ENCODE measurements at regions not wholly inside any gene's neighbourhood (a gene's known extent, or its start where the extent isn't known, plus 50 kb on each side); places are given as distances from the start of the nearest gene placed in this dataset.

DNA sequence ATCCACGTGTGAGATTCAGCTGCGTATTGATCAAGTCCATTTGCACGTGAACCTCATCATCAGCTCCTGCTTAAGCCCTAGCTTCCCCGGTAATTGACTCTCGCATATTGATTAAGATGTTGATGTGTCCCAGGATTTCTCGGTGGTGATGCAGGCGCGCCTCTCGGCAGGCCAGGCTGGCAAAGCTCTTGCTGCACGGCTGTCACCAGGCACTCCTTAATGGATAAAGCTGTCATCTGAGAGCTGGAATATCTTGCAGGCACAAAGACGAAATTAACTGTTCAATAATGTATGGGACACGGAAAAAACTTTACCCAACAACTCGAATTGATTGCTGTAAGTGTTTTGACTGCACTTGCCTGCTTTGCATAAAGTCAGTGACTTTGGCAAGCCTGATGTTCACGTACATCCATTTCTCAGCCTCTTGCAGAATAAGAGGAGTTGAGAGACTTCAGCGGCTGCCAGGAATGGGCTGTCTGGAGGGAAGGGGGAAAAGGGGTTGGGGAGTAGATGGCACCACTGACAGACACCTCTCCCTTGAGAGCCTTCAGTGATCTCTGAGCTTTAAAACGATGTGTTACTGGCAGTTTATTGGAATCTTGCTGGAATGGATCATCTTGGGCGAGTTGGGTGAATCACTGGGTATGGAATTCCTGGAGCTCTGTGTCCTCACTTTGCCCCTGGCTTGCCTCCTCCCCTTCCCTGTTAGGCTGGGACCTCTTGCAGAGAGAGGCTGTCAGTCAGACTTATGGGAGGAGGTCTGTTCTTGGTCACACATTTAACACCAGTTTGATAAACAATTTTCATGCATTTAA is 650.3 kb downstream of the CCDC171 start:
- TF ChIP-seq, protein P1, sequence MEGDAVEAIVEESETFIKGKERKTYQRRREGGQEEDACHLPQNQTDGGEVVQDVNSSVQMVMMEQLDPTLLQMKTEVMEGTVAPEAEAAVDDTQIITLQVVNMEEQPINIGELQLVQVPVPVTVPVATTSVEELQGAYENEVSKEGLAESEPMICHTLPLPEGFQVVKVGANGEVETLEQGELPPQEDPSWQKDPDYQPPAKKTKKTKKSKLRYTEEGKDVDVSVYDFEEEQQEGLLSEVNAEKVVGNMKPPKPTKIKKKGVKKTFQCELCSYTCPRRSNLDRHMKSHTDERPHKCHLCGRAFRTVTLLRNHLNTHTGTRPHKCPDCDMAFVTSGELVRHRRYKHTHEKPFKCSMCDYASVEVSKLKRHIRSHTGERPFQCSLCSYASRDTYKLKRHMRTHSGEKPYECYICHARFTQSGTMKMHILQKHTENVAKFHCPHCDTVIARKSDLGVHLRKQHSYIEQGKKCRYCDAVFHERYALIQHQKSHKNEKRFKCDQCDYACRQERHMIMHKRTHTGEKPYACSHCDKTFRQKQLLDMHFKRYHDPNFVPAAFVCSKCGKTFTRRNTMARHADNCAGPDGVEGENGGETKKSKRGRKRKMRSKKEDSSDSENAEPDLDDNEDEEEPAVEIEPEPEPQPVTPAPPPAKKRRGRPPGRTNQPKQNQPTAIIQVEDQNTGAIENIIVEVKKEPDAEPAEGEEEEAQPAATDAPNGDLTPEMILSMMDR (optimal IDR thresholded peaks at IDR 0.05 in 1 of 3, IDR thresholded peaks at IDR 0.05 in 1 of 3, conservative IDR thresholded peaks at IDR 0.05 in 1 of 3; ENCODE audit: extremely low read depth in 1 of 3, insufficient read depth in 2 of 3, low read length in 3 of 3): no peak
- no peak for TF ChIP-seq EZH2 (IDR thresholded peaks at IDR 0.05; ENCODE audit: low read length)
